ENCODE measurements at regions not wholly inside any gene's neighbourhood (a gene's known extent, or its start where the extent isn't known, plus 50 kb on each side); places are given as distances from the start of the nearest gene placed in this dataset.
"Not testable (repeated sequence)": the region's sequence is repeated elsewhere in the genome, so short reads cannot be mapped to it uniquely, and the experiment has no call there.

GRCh38 chr2:91463007-91463406, 2771.5 kb downstream of the RPIA start:
- H3K27me3 Mint-ChIP-seq (ENCODE audit: unreplicated experiment); DNase-seq (ENCODE audit: extremely low spot score, unreplicated experiment); H3K4me3 Mint-ChIP-seq (ENCODE audit: unreplicated experiment); H3K4me1 Mint-ChIP-seq (ENCODE audit: unreplicated experiment); H3K36me3 Mint-ChIP-seq (ENCODE audit: unreplicated experiment); H3K27ac Mint-ChIP-seq (ENCODE audit: unreplicated experiment): not testable (repeated sequence)
- peaks cover 18% of the 10 kb centered on the region for H3K9me3 Mint-ChIP-seq (ENCODE audit: unreplicated experiment)

- H3K4me1 Mint-ChIP-seq (ENCODE audit: unreplicated experiment); DNase-seq (ENCODE audit: extremely low spot score, unreplicated experiment); H3K27ac Mint-ChIP-seq (ENCODE audit: unreplicated experiment); H3K4me3 Mint-ChIP-seq (ENCODE audit: unreplicated experiment); H3K36me3 Mint-ChIP-seq (ENCODE audit: unreplicated experiment); H3K27me3 Mint-ChIP-seq (ENCODE audit: unreplicated experiment): not testable (repeated sequence)
- H3K9me3 Mint-ChIP-seq (ENCODE audit: unreplicated experiment): peaks cover 18% of the 10 kb centered on the region
Measured at GRCh38 chr2:91466780-91467363, 2775.4 kb downstream of the RPIA start.

- not testable (repeated sequence) for H3K36me3 Mint-ChIP-seq (ENCODE audit: unreplicated experiment); H3K9me3 Mint-ChIP-seq (ENCODE audit: unreplicated experiment); H3K27me3 Mint-ChIP-seq (ENCODE audit: unreplicated experiment); H3K4me1 Mint-ChIP-seq (ENCODE audit: unreplicated experiment); H3K4me3 Mint-ChIP-seq (ENCODE audit: unreplicated experiment); H3K27ac Mint-ChIP-seq (ENCODE audit: unreplicated experiment); DNase-seq (ENCODE audit: extremely low spot score, unreplicated experiment)
Measured at GRCh38 chr2:91476244-91476935, 2784.9 kb downstream of the RPIA start.

GRCh38 chr2:91476936-91477246, 2785.4 kb downstream of the RPIA start:
- not testable (repeated sequence) for H3K4me1 Mint-ChIP-seq (ENCODE audit: unreplicated experiment); H3K36me3 Mint-ChIP-seq (ENCODE audit: unreplicated experiment); H3K27me3 Mint-ChIP-seq (ENCODE audit: unreplicated experiment); H3K9me3 Mint-ChIP-seq (ENCODE audit: unreplicated experiment); H3K27ac Mint-ChIP-seq (ENCODE audit: unreplicated experiment)
- peak; percentile 71 for DNase-seq (ENCODE audit: extremely low spot score, unreplicated experiment)
- peak overlapping the region; percentile 62 for H3K4me3 Mint-ChIP-seq (ENCODE audit: unreplicated experiment)

GRCh38 chr2:91477291-91477690, 2785.8 kb downstream of the RPIA start:
- not testable (repeated sequence) for H3K4me1 Mint-ChIP-seq (ENCODE audit: unreplicated experiment); H3K9me3 Mint-ChIP-seq (ENCODE audit: unreplicated experiment); H3K27ac Mint-ChIP-seq (ENCODE audit: unreplicated experiment); H3K27me3 Mint-ChIP-seq (ENCODE audit: unreplicated experiment); H3K36me3 Mint-ChIP-seq (ENCODE audit: unreplicated experiment); H3K4me3 Mint-ChIP-seq (ENCODE audit: unreplicated experiment)
- peak; percentile 87 for DNase-seq (ENCODE audit: extremely low spot score, unreplicated experiment)

GRCh38 chr2:91477731-91478672, 2786.5 kb downstream of the RPIA start:
- peak; percentile 93 for DNase-seq (ENCODE audit: extremely low spot score, unreplicated experiment)
- TF ChIP-seq CTCF (IDR thresholded peaks at IDR 0.05): no peak
- Mint-ChIP-seq H3K27ac (ENCODE audit: unreplicated experiment) (no peak overlapping the region), H3K27me3 (ENCODE audit: unreplicated experiment) (peaks cover 2% of the 10 kb centered on the region), H3K4me1 (ENCODE audit: unreplicated experiment) (peaks cover 1% of the 10 kb centered on the region), H3K9me3 (ENCODE audit: unreplicated experiment) (peaks cover 8% of the 10 kb centered on the region), H3K4me3 (ENCODE audit: unreplicated experiment) (no peak overlapping the region), H3K36me3 (ENCODE audit: unreplicated experiment) (peaks cover 3% of the 10 kb centered on the region)

GRCh38 chr2:91478851-91479718, 2787.6 kb downstream of the RPIA start:
- not testable (repeated sequence) for H3K4me3 Mint-ChIP-seq (ENCODE audit: unreplicated experiment); H3K9me3 Mint-ChIP-seq (ENCODE audit: unreplicated experiment); H3K27me3 Mint-ChIP-seq (ENCODE audit: unreplicated experiment); H3K36me3 Mint-ChIP-seq (ENCODE audit: unreplicated experiment); H3K27ac Mint-ChIP-seq (ENCODE audit: unreplicated experiment); H3K4me1 Mint-ChIP-seq (ENCODE audit: unreplicated experiment)
- DNase-seq (ENCODE audit: extremely low spot score, unreplicated experiment): peak; percentile 88

- not testable (repeated sequence) for H3K4me3 Mint-ChIP-seq (ENCODE audit: unreplicated experiment); H3K27ac Mint-ChIP-seq (ENCODE audit: unreplicated experiment); H3K36me3 Mint-ChIP-seq (ENCODE audit: unreplicated experiment); H3K27me3 Mint-ChIP-seq (ENCODE audit: unreplicated experiment); H3K9me3 Mint-ChIP-seq (ENCODE audit: unreplicated experiment); H3K4me1 Mint-ChIP-seq (ENCODE audit: unreplicated experiment)
- peak; percentile 49 for DNase-seq (ENCODE audit: extremely low spot score, unreplicated experiment)
Measured at GRCh38 chr2:91485226-91485625, 2793.8 kb downstream of the RPIA start.

GRCh38 chr2:91497129-91498064, 2805.9 kb downstream of the RPIA start:
- not testable (repeated sequence) for H3K27me3 Mint-ChIP-seq (ENCODE audit: unreplicated experiment); H3K9me3 Mint-ChIP-seq (ENCODE audit: unreplicated experiment); H3K4me1 Mint-ChIP-seq (ENCODE audit: unreplicated experiment); H3K27ac Mint-ChIP-seq (ENCODE audit: unreplicated experiment); H3K4me3 Mint-ChIP-seq (ENCODE audit: unreplicated experiment); H3K36me3 Mint-ChIP-seq (ENCODE audit: unreplicated experiment)
- DNase-seq (ENCODE audit: extremely low spot score, unreplicated experiment): peak; percentile 77

GRCh38 chr2:91498065-91498449, 2806.6 kb downstream of the RPIA start:
- not testable (repeated sequence) for H3K27ac Mint-ChIP-seq (ENCODE audit: unreplicated experiment); H3K4me1 Mint-ChIP-seq (ENCODE audit: unreplicated experiment); H3K27me3 Mint-ChIP-seq (ENCODE audit: unreplicated experiment); H3K4me3 Mint-ChIP-seq (ENCODE audit: unreplicated experiment); H3K9me3 Mint-ChIP-seq (ENCODE audit: unreplicated experiment); H3K36me3 Mint-ChIP-seq (ENCODE audit: unreplicated experiment); DNase-seq (ENCODE audit: extremely low spot score, unreplicated experiment)
